Naive thymus-derived CD8-positive, alpha-beta T cell (primary cell): ENCODE measurements at regions not wholly inside any gene's neighbourhood (a gene's known extent, or its start where the extent isn't known, plus 50 kb on each side); places are given as distances from the start of the nearest gene placed in this dataset.

Source experiments
- ATAC-seq, 2 donors: fragments of 150-1000 bp; cut with Tn5 transposase in 1 of 2; sonication (Bioruptor Pico), chemical (Tn5 transposase) in 1 of 2; 1 replicate in 1 of 2; 2 replicates in 1 of 2; pipeline ENCODE4 v1.10.0; 2021; ENCODE audit warnings: mild to moderate bottlenecking in 2 of 2, moderate library complexity in 2 of 2
- POLR2A ChIA-PET: fragments of 350-600 bp; sonication (Branson Sonifier 250); formaldehyde crosslinking; loops from one replicate; lab custom pipeline; 2021; ENCODE audit warnings: antibody characterized with exemption; lab: Charles Lee
- DNase-seq, 10 donors: peaks; one replicate each; pipeline versions ENCODE4 v3.0.0 to v3.0.0-alpha.2; 2020 to 2022
- H3K27ac Mint-ChIP-seq, 10 donors: one replicate each; pipeline ENCODE4 v1.8.0; 2020 to 2022; ENCODE audit warnings: mild to moderate bottlenecking in 10 of 10, mixed read lengths in 10 of 10, moderate library complexity in 4 of 10, inconsistent platforms in 1 of 10
- H3K27me3 Mint-ChIP-seq, 5 donors: one replicate each; pipeline ENCODE4 v1.8.0; 2021 to 2022; ENCODE audit warnings: mixed read lengths in 5 of 5
- H3K36me3 Mint-ChIP-seq, 3 donors: one replicate each; pipeline ENCODE4 v1.8.0; 2020 to 2022; ENCODE audit warnings: mixed read lengths in 3 of 3, mild to moderate bottlenecking in 2 of 3, inconsistent platforms in 1 of 3
- H3K4me1 Mint-ChIP-seq, 4 donors: one replicate each; pipeline ENCODE4 v1.8.0; 2021 to 2022; ENCODE audit warnings: mixed read lengths in 4 of 4
- H3K4me3 Mint-ChIP-seq, 10 donors: one replicate each; pipeline ENCODE4 v1.8.0; 2020 to 2022; ENCODE audit warnings: mild to moderate bottlenecking in 10 of 10, mixed read lengths in 10 of 10, moderate library complexity in 6 of 10, inconsistent platforms in 1 of 10
- H3K9me3 Mint-ChIP-seq, 9 donors: one replicate each; pipeline ENCODE4 v1.8.0; 2020 to 2022; ENCODE audit warnings: mixed read lengths in 9 of 9, mild to moderate bottlenecking in 3 of 9, inconsistent platforms in 1 of 9, moderate library complexity in 1 of 9

GRCh38 chr4:108520807-108521206, 99.6 kb upstream of the RPL34 start:
- Mint-ChIP-seq H3K4me1 (peaks cover 20 to 51% (median 36%) of the 10 kb centered on the region in 4 donors), H3K27me3 (no peaks in the 10 kb centered on the region), H3K36me3 (peaks cover 0 to 12% (median 10%) of the 10 kb centered on the region in 3 donors), H3K27ac (peak overlapping the region in 3 of 10 donors; percentile 12 to 53 (median 49)), H3K4me3 (peak overlapping the region in 3 of 10 donors; percentile 15 to 47 (median 25)), H3K9me3 (peaks cover 0 to 13% (median 6%) of the 10 kb centered on the region in 9 donors)
- ATAC-seq (no peak), DNase-seq (no peak)
- POLR2A ChIA-PET, result no interaction called here

DNA sequence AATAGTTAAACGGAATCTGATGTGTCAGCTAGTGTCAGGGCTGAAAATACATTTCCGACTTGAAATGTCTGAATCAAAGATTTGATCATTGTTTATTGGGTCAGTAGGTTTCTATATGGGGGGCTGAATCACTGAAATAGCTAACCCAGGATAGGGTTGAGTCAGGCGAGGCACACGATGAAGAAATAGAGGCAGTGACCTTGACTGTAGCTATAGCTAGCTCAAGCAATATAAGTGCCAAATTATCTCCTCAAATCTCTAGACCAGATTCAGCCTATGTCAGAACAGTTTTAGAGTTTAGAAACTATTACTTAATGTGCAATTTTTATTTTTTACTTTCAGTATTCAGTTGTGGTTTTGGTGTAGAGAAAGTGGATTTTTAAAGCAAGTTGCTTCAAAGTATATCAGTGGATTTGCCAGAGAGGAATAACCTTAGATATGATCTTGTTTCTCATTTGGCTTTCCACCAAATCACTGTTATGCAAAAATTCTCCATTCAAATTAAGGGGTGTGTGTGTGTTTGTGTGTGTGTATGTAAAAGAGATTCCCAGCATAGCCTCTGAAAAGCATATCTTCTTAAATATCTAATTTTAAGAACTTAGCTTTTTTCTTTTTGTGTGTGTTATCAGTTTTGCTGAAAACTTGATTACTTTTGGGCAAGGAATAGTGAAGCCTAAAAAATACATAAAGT, 100.3 kb upstream of the RPL34 start:
- DNase-seq (no peak), ATAC-seq (peak in 1 of 2 donors; percentile 23)
- H3K36me3 Mint-ChIP-seq, result peaks cover 0 to 7% (median 5%) of the 10 kb centered on the region in 3 donors
- POLR2A ChIA-PET, result interaction anchor here (0.6 kb wide), 1 partner anchor 268 kb away, joined by 3 read pairs; no protein-coding TSS in a partner anchor
- peak overlapping the region in 6 of 10 donors; percentile 1 to 48 (median 8) for H3K4me3 Mint-ChIP-seq
- peaks cover 0 to 6% (median 2%) of the 10 kb centered on the region in 9 donors for H3K9me3 Mint-ChIP-seq
- H3K27ac Mint-ChIP-seq, result peak overlapping the region in 9 of 10 donors; percentile 5 to 74 (median 45)
- peaks cover 20 to 48% (median 31%) of the 10 kb centered on the region in 4 donors for H3K4me1 Mint-ChIP-seq
- no peaks in the 10 kb centered on the region for H3K27me3 Mint-ChIP-seq

DNA sequence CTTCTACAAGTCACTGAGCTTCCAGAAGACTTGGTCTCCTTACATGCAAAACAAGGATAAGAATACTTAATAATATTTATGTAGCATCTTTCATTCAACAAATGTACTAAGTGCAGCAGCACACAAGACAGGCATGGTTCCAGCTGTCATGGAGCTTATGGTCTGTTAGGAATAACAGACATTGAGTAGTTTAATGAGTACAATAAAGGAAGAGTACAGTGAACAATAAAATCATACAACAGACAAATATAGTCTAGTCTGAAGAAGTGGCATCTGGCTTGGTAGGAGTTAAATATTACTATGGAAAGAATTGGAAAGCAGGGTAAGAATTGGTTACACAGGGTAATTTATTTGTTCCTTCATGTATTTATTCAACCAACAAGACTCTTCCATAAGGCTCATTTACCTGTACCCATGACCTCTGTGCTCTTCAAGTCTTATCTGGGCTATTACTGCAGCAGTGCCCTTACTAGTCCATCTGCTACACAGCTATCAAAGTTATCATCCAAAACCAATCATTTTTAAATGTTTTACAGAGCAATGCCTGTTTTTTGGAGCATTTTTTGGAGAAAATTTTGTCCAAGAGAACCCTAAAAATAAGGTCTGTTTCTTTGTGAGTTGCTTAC, 101.1 kb upstream of the RPL34 start:
- H3K9me3 Mint-ChIP-seq, result no peaks in the 10 kb centered on the region
- peak overlapping the region in 4 of 10 donors; percentile 3 to 74 (median 57) for H3K27ac Mint-ChIP-seq
- DNase-seq (no peak), ATAC-seq (no peak)
- peak overlapping the region in 4 of 10 donors; percentile 1 to 48 (median 31) for H3K4me3 Mint-ChIP-seq
- no peaks in the 10 kb centered on the region for H3K36me3 Mint-ChIP-seq
- H3K4me1 Mint-ChIP-seq, result peaks cover 16 to 41% (median 27%) of the 10 kb centered on the region in 4 donors
- POLR2A ChIA-PET, result no interaction called here
- no peaks in the 10 kb centered on the region for H3K27me3 Mint-ChIP-seq

DNA sequence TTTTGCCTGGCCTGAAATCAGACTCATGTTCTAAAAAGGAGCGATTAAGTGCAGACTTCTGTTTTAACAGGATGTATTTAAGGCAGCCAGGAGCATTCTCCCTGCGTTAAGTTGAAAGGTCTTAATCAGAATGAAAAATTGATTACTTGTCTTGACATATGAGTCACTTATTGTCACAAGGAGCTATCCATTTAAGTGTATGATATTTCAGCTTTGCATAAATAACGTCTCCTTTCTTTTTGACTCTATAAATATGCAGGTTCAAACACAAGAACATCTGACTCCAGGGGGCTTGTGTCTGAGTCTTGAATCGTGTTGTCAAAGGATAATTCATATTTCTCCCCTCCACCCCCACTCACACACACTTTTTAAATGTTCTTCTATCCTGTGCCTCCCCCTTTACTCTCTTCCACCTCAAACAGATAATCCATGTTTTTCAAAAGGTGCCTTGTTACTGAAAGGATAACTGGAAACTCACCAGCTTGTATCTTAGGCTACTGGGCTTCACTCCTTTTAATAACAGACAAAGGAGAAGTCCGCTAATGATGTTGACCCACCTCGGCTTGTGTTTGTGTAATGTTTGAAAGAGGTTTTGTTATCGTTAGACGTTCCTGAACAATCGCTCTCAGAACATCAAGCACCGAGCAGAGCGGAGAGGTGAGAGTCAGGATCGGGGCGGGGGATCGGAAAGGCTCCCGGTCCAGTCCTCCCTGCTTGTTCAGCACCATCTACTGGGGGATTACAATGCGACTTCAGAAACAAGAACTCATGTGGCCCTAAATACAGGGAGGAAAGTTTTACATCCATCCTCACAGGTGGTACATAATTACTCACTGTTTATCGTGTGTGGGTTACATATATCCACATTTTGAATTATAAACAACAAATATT, 107.5 kb upstream of the RPL34 start:
- POLR2A ChIA-PET, result interaction anchor here (0.7 to 1.6 kb wide), 4 partner anchors 59 to 409 kb away, joined by 3 to 6 read pairs (median 4); partner anchors contain the start of gene LEF1
- peak; percentile 84 to 97 for ATAC-seq

DNA sequence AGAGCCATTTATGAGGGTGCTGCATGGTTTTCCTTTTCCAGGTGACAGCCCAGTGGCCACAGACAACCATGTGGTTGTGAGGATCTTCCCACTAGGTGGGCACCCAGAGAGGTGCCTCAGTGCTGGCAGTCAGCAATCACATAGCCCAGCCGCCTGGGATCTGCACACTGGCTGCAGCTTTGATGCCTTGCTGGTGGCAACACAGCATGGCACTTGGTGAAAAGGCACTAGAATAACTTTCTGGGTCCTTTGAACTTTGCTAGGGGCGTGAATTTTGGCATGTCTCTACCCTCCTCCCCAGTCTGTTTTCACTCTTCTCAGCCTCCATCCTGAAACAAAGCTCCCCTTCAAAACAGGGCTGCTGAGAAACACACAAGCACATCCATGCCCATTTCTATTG, 108.8 kb upstream of the RPL34 start:
- Mint-ChIP-seq H3K27ac (peak overlapping the region in 2 of 10 donors; percentile 13 to 33), H3K4me3 (peak overlapping the region in 2 of 10 donors; percentile 47 to 85), H3K4me1 (peaks cover 11 to 35% (median 25%) of the 10 kb centered on the region in 4 donors), H3K36me3 (no peaks in the 10 kb centered on the region), H3K9me3 (peaks cover 0 to 10% (median 2%) of the 10 kb centered on the region in 9 donors), H3K27me3 (no peaks in the 10 kb centered on the region)
- ATAC-seq (peak; percentile 29 to 40), DNase-seq (peak in 1 of 10 donors; percentile 12)
- POLR2A ChIA-PET, result interaction anchor here (1.3 kb wide), 1 partner anchor 44 kb away, joined by 4 read pairs; no protein-coding TSS in a partner anchor

More for the DNA sequence above, 107.5 kb upstream of the RPL34 start:
- Mint-ChIP-seq H3K27ac (peak overlapping the region in 7 of 10 donors; percentile 6 to 89 (median 57)), H3K27me3 (no peaks in the 10 kb centered on the region), H3K4me1 (peaks cover 12 to 32% (median 26%) of the 10 kb centered on the region in 4 donors), H3K9me3 (peaks cover 0 to 3% (median 0%) of the 10 kb centered on the region in 9 donors), H3K36me3 (no peaks in the 10 kb centered on the region), H3K4me3 (peak overlapping the region; percentile 79 to 92 (median 82))
- peak; percentile 22 to 80 (median 42) for DNase-seq

GRCh38 chr4:108502356-108502755, 118.0 kb upstream of the RPL34 start:
- POLR2A ChIA-PET, result interaction anchor here (0.6 to 0.7 kb wide), 5 partner anchors 73 to 337 kb away, joined by 3 to 4 read pairs (median 3); no protein-coding TSS in a partner anchor
- Mint-ChIP-seq H3K4me3 (no peak overlapping the region), H3K9me3 (peaks cover 0 to 11% (median 4%) of the 10 kb centered on the region in 9 donors), H3K4me1 (peaks cover 2 to 25% (median 12%) of the 10 kb centered on the region in 4 donors), H3K36me3 (peaks cover 0 to 3% (median 0%) of the 10 kb centered on the region in 3 donors), H3K27ac (no peak overlapping the region), H3K27me3 (no peaks in the 10 kb centered on the region)
- no peak for ATAC-seq
- no peak for DNase-seq

DNA sequence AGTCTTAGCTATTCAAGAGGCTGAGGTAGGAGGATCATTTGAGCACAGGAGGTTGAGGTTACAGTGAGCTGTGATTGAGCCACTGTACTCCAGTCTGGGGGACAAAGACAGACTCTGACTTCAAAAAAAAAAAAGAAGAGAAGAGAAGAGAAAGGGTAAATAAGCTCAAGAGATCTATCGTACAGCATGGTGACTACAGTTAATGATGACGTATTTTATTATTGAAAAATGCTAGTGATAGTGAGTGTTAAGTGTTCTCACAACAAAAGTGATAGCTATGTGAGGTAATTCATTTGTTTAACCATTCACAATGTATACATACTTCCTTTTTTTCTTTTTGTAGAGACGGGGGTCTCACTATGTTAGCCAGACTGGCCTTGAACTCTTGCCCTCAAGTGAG, 121.5 kb upstream of the RPL34 start:
- peaks cover 2 to 13% (median 9%) of the 10 kb centered on the region in 9 donors for H3K9me3 Mint-ChIP-seq
- H3K4me3 Mint-ChIP-seq, result no peak overlapping the region

GRCh38 chr4:108493596-108493931, 126.8 kb upstream of the RPL34 start:
- Mint-ChIP-seq H3K27ac (no peak overlapping the region), H3K27me3 (peaks cover 0 to 1% (median 0%) of the 10 kb centered on the region in 5 donors), H3K4me3 (no peak overlapping the region), H3K4me1 (peaks cover 0 to 14% (median 10%) of the 10 kb centered on the region in 4 donors), H3K36me3 (peaks cover 0 to 18% (median 12%) of the 10 kb centered on the region in 3 donors), H3K9me3 (peaks cover 0 to 29% (median 19%) of the 10 kb centered on the region in 9 donors)
- DNase-seq (no peak), ATAC-seq (no peak)
- POLR2A ChIA-PET, result no interaction called here

More for the DNA sequence above, 121.5 kb upstream of the RPL34 start:
- ATAC-seq, result no peak
- Mint-ChIP-seq H3K4me1 (peaks cover 0 to 14% (median 6%) of the 10 kb centered on the region in 4 donors), H3K27me3 (no peaks in the 10 kb centered on the region), H3K36me3 (peaks cover 0 to 6% (median 3%) of the 10 kb centered on the region in 3 donors), H3K27ac (no peak overlapping the region)
- POLR2A ChIA-PET, result interaction anchor here (0.7 kb wide), 1 partner anchor 176 kb away, joined by 3 read pairs; no protein-coding TSS in a partner anchor
- DNase-seq, result no peak

GRCh38 chr4:108492816-108493595, 127.4 kb upstream of the RPL34 start:
- Mint-ChIP-seq H3K36me3 (peaks cover 0 to 18% (median 12%) of the 10 kb centered on the region in 3 donors), H3K4me3 (no peak overlapping the region), H3K27me3 (peaks cover 0 to 1% (median 0%) of the 10 kb centered on the region in 5 donors), H3K4me1 (peaks cover 0 to 14% (median 10%) of the 10 kb centered on the region in 4 donors), H3K9me3 (peaks cover 0 to 29% (median 18%) of the 10 kb centered on the region in 9 donors), H3K27ac (no peak overlapping the region)
- DNase-seq, result peak in 5 of 10 donors; percentile 2 to 59 (median 12)
- POLR2A ChIA-PET, result interaction anchor here (1.2 kb wide), 1 partner anchor 390 kb away, joined by 3 read pairs; no protein-coding TSS in a partner anchor
- peak in 1 of 2 donors; percentile 44 for ATAC-seq

DNA sequence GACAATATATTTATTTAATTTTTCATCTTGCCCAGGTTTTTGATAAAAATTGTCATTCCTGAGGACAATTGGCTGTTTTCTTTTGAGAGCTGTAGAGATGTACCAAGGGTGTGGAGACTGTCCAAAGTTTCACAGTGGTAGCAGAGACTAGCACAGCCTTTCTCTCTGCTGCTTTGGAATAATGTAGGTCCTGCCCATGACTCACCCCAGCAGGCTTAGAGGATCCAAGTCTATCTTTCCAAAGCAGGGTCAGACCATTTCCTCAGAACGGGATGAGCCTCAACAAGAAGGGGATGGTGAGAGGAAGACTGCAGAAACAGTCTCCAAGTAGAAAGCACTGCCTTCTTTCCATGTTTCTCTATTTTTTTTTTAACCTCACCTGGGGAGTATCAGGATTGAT, 131.5 kb upstream of the RPL34 start:
- Mint-ChIP-seq H3K4me1 (peaks cover 17 to 37% (median 23%) of the 10 kb centered on the region in 4 donors), H3K4me3 (no peak overlapping the region), H3K27ac (no peak overlapping the region), H3K27me3 (peaks cover 0 to 1% (median 0%) of the 10 kb centered on the region in 5 donors), H3K36me3 (peaks cover 0 to 14% (median 9%) of the 10 kb centered on the region in 3 donors), H3K9me3 (peaks cover 0 to 16% (median 8%) of the 10 kb centered on the region in 9 donors)
- ATAC-seq (no peak), DNase-seq (no peak)
- POLR2A ChIA-PET, result no interaction called here

DNA sequence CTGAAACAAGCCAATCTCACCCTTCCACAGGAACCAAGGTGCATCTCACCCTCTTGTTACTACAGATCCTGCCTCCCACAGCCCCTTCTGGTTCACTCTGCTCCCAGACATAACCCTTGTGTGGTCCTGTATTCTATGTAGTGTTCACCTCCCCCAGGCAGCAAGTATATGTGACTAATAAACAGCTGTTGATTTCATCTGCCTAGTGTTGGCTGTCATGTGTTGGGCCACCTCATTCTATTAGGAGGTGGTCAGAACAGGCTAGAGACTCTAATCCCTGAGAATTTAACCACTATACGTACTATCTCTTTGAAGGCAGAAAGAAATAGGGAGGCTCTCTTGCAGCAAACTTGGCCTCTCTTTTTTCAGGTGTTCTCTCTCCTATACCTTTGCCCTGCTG, 134.3 kb upstream of the RPL34 start:
- Mint-ChIP-seq H3K36me3 (no peaks in the 10 kb centered on the region), H3K9me3 (peaks cover 0 to 4% (median 0%) of the 10 kb centered on the region in 9 donors), H3K4me1 (peaks cover 28 to 47% (median 36%) of the 10 kb centered on the region in 4 donors), H3K27me3 (peaks cover 0 to 1% (median 0%) of the 10 kb centered on the region in 5 donors), H3K4me3 (no peak overlapping the region), H3K27ac (no peak overlapping the region)
- ATAC-seq (no peak), DNase-seq (no peak)
- POLR2A ChIA-PET, result no interaction called here
